ENCODE measurements at regions not wholly inside any gene's neighbourhood (a gene's known extent, or its start where the extent isn't known, plus 50 kb on each side); places are given as distances from the start of the nearest gene placed in this dataset. TPM values are rescaled to one million over a fixed set of nuclear protein-coding genes. Genes with fewer than 3 reads are reported as not detected.

DNA sequence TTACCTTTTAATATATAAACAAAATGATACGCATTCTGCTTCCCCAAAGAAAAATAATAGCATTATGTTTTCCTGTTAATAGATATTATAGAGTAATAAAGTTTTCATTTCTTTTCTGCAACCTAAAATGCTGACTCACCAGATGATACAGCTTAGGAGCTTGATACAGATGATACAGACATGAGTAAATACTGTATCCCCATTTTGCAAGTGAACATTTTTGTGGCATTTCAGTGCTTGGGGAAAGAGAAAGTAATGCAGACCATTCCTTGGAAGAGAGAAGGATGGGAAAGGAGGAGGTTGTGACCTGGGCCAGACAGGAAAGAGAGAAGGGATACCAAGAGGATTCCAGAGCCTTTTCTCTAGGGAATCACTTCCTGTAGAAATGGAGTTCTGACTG, 97.5 kb upstream of the FSHR start:
- no peak for DNase-seq

DNA sequence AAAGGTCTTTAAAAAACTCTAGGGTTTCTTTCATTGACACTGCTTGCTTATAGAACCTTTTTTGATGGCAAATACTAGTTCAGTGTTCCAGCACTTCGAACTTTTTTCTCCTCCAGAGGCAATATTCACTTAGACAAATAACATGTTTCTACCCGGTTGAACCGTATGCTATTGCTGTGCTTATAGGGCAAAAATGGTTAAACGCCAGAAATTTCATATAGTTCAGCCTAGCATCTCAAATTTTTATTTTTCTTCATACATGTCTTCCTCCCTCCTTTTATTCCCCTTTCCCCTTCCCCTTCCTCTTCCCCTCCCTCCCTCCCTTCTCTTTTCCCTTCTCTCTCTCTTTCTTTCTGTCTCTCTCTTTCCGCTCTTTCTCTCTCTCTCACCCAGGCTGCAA, 96.9 kb upstream of the FSHR start:
- no peak for DNase-seq

DNA sequence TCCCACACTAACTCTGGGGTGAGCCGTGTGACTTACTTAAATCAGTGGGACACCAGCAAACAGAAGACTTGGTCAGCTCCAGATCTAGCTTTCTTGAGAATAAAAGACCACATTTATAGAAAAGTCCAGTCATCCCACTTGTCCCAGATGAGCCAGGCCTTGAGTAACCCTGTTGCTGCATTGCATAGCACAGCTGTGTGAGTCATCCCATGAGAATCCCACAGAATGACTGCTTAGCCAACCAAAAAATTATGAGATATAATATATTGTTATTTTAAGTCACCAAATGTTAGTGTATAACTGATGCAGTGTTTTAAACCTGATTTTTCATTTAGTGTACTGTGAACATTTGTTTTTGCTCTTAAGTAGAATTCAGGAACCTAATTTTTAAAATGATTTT, 94.2 kb upstream of the FSHR start:
- no peak for DNase-seq

DNA sequence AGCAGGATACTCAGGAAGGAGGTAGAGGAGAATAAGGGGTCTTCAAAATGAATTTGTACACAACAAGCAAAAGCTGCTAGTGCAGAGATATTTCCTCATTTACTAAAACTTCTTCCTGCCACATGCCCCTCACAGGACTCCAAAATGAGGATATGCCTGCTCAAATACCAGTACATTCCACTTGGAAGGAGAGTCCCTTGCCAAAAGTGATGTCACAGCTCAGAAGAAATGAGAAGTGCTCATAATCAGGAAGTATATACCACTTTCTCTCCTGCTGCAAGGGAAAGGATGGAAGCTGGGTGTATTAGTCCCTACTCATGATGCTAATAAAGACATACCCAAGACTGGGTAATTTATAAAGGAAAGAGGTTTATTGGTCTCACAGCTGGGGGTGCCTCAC, 87.7 kb upstream of the FSHR start:
- no peak for DNase-seq

DNA sequence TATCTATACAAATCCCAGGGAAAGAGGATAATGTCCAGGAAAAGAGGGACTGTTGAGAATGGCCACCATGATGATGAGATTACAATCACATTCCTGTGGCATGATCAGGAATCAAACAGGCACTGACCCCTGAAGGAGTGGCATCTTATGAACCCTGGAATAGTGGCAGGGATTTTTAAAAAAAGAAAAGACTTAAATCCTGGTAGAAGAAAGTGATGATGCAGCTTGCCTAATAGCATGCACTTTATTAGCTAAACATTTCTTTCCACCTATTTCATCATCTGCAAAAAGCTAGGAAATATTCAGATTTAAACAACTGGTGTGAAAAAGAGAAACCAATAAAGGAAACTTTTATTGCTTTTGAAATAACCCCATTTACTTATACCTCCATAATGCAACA, 87.2 kb upstream of the FSHR start:
- DNase-seq = no peak

DNA sequence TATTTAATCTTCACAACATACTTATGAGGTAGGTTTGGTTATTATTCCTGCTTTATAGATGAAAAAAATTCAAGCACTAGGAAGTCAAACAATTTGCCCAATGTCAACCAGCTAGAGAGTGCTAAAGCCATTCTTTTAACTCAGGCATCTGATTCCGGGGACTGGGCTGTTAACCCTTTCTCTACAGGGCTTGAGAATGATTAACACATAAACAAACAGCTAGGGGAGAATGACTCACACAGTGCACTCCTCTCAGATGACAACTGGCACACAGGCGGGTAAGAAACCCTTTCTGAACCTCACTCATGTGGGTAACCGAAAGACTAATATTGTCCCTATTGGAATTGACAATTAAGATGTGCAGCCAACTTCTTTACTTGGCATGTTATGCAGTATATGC, 86.3 kb upstream of the FSHR start:
- no peak for DNase-seq

DNA sequence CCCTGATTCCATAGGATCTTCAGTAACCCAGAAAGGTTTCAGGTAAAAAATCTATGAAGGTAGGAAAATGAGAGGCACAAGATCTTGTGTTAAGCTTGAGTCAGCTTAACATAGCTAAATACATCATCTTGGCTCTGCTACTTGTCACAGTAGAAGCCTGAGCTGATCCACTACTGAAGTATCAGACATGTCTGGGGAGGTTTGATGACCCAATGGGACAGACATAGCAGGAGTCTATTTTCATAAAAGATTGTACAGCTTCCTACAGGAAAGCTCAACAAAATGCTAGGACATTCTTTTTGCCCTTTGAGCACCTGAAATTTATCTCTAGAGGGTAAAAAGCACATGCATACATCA, 84.3 kb upstream of the FSHR start:
- no peak for DNase-seq

DNA sequence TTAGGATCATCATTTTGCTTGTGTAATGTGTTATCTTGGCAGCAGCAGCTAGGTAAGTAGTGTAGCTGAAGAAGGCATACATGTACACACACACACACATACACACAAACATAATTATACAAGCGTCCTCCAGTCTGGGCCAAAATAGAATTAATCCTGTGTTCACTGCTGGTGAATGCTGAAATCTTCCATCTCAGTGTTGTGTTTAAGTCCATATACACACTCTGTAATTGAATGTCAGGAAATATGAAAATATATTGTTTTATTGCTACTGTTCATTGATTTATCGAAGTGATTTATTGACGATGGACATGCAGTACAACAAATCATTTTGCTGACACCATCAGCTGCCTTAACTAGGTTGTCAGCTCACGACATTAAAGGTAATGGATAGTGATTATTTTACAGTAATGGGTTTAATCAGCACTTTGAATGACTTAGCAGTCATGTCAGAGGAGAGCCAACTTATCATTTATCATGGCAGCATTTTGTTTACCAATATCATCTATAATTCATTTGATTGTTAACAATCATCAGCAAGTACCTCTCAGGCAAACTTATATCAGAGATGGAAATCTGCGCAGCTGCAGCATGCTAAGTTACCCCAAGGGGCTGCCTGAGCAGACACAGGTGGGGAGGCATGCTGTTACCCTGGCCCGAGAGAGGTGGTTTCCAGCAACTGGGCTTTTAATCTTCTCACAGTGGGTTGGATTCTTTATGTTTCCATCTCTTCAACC, 83.7 kb upstream of the FSHR start:
- DNase-seq = no peak

DNA sequence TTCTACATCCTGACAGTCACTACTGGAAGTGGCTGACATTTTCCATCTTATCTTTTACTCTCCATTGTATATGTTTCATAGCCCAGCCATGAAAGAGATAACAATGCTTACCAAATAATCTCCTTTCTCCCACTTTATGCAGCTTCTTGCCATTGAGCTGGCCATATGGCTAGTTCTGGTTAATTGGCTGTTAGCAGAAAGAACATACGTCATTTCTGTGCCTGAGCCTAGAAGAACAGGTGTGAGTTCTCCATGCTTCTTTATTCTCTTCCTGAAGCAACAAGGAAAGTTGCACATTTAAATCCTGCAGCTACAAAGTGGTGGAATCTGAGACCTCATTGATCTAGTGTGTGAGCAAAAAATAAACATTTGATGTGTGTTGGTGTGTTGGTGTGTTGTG, 82.0 kb upstream of the FSHR start:
- no peak for DNase-seq

DNA sequence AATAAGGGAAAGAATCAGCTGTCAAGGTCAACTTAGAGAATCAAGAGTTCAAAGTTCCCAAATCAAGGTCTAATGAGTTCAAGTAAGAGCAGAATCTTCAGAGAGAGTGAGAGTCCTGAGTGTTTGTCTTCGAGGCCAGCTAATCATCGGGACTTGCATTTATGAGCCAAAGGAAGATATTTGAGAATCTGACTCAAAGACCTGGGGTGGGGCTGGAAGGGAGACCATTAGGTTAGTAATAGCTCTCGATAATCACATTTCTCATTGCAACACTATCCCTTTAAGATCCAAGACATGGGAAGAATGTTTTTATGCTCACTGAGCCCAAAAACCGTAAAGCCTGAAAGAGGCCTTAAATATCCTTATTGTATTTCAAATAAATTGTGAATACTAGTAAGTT, 72.0 kb upstream of the FSHR start:
- DNase-seq = no peak

DNA sequence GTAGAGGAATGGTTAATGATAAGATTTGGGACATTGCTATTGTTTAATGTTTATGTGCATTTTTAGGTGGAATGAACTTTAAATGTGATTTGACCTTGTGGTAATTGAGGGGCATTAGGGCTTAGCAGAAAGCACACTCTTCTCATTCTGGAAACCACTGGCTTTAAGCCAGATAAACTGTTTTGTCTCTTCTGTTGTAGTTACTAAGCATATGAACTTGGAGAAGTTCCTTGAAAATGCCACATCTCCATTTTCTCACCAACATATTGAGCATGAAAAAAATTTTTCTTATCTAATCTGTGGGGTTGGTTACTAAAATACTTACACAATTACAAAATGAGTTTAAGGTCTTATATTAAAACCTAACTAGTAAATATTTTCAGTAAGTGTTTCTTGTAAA, 70.8 kb upstream of the FSHR start:
- DNase-seq = no peak

DNA sequence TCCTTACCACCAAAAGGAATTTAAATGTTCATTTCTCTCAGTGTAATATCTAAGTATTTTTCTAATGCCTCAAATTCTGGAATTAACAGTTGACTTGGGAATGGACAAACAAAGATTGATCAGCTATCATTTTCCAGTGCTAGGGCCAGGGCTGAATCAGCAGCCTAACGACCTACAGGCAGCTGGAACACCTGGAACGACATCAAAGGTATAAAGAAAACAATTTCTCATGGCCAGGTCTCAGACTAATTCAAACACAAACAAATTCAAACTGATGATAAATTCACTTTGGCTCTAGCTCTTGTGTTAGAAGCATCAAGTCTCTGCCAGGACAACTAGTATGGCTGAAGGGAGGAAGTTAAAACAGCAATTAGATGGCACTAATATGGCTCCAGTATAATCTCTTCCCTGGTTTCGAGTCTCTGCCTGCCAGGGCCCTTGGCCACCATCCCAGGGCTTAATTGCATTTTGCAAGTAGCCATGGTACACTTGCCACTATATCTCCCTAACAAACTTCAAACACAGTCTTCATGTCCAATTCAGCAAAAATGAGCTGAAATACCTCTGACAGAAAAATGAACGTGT, 70.2 kb upstream of the FSHR start:
- DNase-seq = no peak

DNA sequence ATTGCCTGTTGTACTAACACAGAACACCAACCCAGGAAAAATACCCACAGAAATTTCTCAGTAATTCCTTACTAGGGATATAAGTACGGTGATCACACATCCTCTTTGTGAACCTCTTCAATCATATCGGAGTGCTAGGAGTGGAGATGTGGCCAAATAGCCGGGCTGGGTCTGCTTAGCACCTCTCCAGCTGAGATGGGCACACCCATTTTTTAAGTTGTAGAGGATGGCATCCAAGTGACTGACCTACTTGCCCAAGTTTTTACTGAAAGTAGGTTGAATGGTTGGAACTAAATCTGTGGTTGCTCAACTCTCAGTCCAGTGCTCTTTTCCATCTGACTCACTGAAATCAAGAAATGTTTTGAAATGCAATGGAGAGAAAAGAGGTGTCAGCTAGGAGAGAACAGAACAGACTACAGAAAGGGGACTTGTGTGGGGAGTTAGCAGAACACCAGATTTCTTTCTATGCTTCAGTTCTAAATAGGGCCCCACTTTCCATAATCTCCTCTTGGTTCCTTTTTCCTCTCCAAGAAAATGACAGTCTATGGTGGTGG, 68.7 kb upstream of the FSHR start:
- no peak for DNase-seq

DNA sequence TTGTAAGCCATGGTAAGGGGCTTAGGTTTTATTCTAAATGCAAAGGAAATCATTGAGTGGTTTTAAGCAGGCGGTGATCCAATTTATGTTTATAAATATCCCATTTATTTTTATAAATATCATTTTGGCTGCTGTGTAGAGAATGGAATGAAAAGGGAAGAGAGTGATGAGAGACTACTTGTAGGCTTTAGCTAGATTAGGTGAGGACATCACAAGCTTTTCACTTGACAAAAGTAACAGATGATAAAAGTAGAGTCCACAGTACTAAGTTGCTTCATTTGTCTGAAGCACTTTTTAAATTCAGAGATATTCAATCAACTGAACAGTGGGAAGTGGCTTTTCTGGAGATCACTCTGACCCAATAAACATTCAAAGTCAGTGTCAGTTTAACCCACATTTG, 65.4 kb upstream of the FSHR start:
- no peak for DNase-seq

DNA sequence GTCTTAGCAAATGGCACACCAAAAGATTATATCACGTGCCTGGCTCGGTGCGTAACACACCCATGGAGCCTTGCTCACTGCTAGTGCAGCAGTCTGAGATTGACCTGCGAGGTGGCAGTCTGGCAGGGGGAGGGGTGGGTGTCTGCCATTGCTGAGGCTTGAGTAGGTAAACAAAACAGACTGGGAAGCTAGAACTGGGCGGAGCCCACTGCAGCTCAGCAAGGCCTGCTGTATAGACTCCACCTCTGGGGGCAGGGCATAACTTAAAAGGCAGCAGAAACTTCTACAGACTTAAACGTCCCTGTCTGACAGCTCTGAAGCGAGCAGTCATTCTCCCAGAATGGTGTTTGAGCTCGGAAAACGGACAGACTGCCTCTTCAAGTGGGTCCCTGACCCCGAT, 55.9 kb upstream of the FSHR start:
- DNase-seq = no peak

DNA sequence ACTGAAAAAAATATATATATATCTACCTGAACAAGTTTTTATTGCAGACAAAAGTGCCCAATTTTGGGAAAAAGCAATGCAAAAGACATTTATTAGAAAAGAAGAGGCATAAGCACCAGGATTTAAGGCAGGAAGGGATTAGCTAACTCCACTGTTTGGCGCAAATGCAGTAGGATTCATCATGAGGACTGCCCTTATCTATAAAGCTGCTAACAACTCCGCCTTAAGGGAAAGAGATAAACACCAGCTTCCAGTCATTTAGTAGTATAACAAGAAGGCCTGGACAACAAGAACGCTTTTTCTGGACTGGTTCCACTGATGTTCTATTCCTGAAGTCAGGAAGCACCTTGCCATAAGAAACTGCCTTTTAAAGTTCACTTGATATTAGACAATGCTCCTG, 52.9 kb upstream of the FSHR start:
- no peak for DNase-seq

Small RNA genes in the stretch of these regions (small RNA-seq; reads per million reads assigned to genes)
- gene RNU6-439P (ENCODE audit: low replicate concordance) = not detected
